Duodenal mucosa (tissue), 2 donors: ENCODE measurements at regions not wholly inside any gene's neighbourhood (a gene's known extent, or its start where the extent isn't known, plus 50 kb on each side); places are given as distances from the start of the nearest gene placed in this dataset.
"Not testable (repeated sequence)": the region's sequence is repeated elsewhere in the genome, so short reads cannot be mapped to it uniquely, and the experiment has no call there.

Source experiments
- H3K27ac ChIP-seq: one replicate; pipeline ENCODE4 v1.7.0; 2013; ENCODE audit warnings: low read depth, low read length
- H3K27me3 ChIP-seq, 2 donors: one replicate each; pipeline ENCODE4 v1.7.0; 2013; ENCODE audit warnings: low read length in 2 of 2, control low read depth in 1 of 2; ENCODE audit not compliant: insufficient read depth in 2 of 2, control insufficient read depth in 1 of 2
- H3K36me3 ChIP-seq, 2 donors: one replicate each; pipeline ENCODE4 v1.7.0; 2013; ENCODE audit warnings: low read length in 2 of 2, control low read depth in 1 of 2; ENCODE audit not compliant: insufficient read depth in 2 of 2, control insufficient read depth in 1 of 2
- H3K4me1 ChIP-seq, 2 donors: one replicate each; pipeline ENCODE4 v1.7.0; 2013; ENCODE audit warnings: low read length in 2 of 2, control low read depth in 1 of 2; ENCODE audit not compliant: insufficient read depth in 2 of 2, control insufficient read depth in 1 of 2
- H3K4me3 ChIP-seq, 2 donors: one replicate each; pipeline ENCODE4 v1.7.0; 2013; ENCODE audit warnings: low read length in 2 of 2, low read depth in 1 of 2
- H3K9ac ChIP-seq, 2 donors: one replicate each; pipeline ENCODE4 v1.7.0; 2013; ENCODE audit warnings: low read length in 2 of 2, low read depth in 1 of 2
- H3K9me3 ChIP-seq, 2 donors: one replicate each; pipeline ENCODE4 v1.7.0; 2013; ENCODE audit warnings: low read length in 2 of 2, control low read depth in 1 of 2; ENCODE audit not compliant: control insufficient read depth in 1 of 2

GRCh38 chr20:41747226-41747625 lies 129.0 kb upstream of the CHD6 start:
- peaks cover 0 to 4% of the 10 kb centered on the region in 2 donors for H3K27me3 ChIP-seq
- no peak overlapping the region for H3K27ac ChIP-seq
- H3K4me3 ChIP-seq: no peak overlapping the region
- no peaks in the 10 kb centered on the region for H3K4me1 ChIP-seq
- H3K36me3 ChIP-seq: no peaks in the 10 kb centered on the region
- no peak overlapping the region for H3K9ac ChIP-seq
- no peaks in the 10 kb centered on the region for H3K9me3 ChIP-seq

- H3K27me3 ChIP-seq: peaks cover 0 to 4% of the 10 kb centered on the region in 2 donors
- H3K4me3 ChIP-seq: no peak overlapping the region
- H3K27ac ChIP-seq: no peak overlapping the region
- no peak overlapping the region for H3K9ac ChIP-seq
- no peaks in the 10 kb centered on the region for H3K4me1 ChIP-seq
- no peaks in the 10 kb centered on the region for H3K9me3 ChIP-seq
- H3K36me3 ChIP-seq: no peaks in the 10 kb centered on the region
These were observed 128.5 kb upstream of the CHD6 start for GRCh38 chr20:41746635-41747034.

GRCh38 chr20:41738604-41739206 lies 120.5 kb upstream of the CHD6 start:
- H3K4me1 ChIP-seq: no peaks in the 10 kb centered on the region
- H3K4me3 ChIP-seq: no peak overlapping the region
- H3K36me3 ChIP-seq: no peaks in the 10 kb centered on the region
- no peak overlapping the region for H3K9ac ChIP-seq
- no peaks in the 10 kb centered on the region for H3K9me3 ChIP-seq
- no peak overlapping the region for H3K27ac ChIP-seq
- H3K27me3 ChIP-seq: no peaks in the 10 kb centered on the region

- no peak overlapping the region for H3K27ac ChIP-seq
- no peaks in the 10 kb centered on the region for H3K9me3 ChIP-seq
- no peak overlapping the region for H3K4me3 ChIP-seq
- no peaks in the 10 kb centered on the region for H3K4me1 ChIP-seq
- no peaks in the 10 kb centered on the region for H3K27me3 ChIP-seq
- no peak overlapping the region for H3K9ac ChIP-seq
- H3K36me3 ChIP-seq: no peaks in the 10 kb centered on the region
These were observed 117.8 kb upstream of the CHD6 start for GRCh38 chr20:41735949-41736348.

- Histone ChIP-seq H3K4me1 (no peaks in the 10 kb centered on the region), H3K27me3 (no peaks in the 10 kb centered on the region), H3K4me3 (no peak overlapping the region), H3K36me3 (no peaks in the 10 kb centered on the region), H3K27ac (no peak overlapping the region), H3K9me3 (no peaks in the 10 kb centered on the region), H3K9ac (no peak overlapping the region)
These were observed 116.3 kb upstream of the CHD6 start for GRCh38 chr20:41734506-41734945.

- Histone ChIP-seq H3K4me3 (no peak overlapping the region), H3K4me1 (no peaks in the 10 kb centered on the region), H3K9me3 (no peaks in the 10 kb centered on the region), H3K36me3 (no peaks in the 10 kb centered on the region), H3K27me3 (no peaks in the 10 kb centered on the region), H3K9ac (no peak overlapping the region), H3K27ac (no peak overlapping the region)
These were observed 115.0 kb upstream of the CHD6 start for GRCh38 chr20:41733151-41733550.

- H3K36me3 ChIP-seq, H3K27me3 ChIP-seq, H3K9me3 ChIP-seq, H3K4me1 ChIP-seq, H3K4me3 ChIP-seq, H3K9ac ChIP-seq, H3K27ac ChIP-seq: not testable (repeated sequence)
These were observed 113.0 kb upstream of the CHD6 start for GRCh38 chr20:41731198-41731597.

GRCh38 chr20:41727681-41728080 lies 109.5 kb upstream of the CHD6 start:
- H3K9me3 ChIP-seq, H3K4me1 ChIP-seq, H3K36me3 ChIP-seq, H3K27me3 ChIP-seq, H3K9ac ChIP-seq, H3K4me3 ChIP-seq, H3K27ac ChIP-seq: not testable (repeated sequence)

GRCh38 chr20:41726727-41727126 lies 108.5 kb upstream of the CHD6 start:
- no peak overlapping the region for H3K27ac ChIP-seq
- no peaks in the 10 kb centered on the region for H3K4me1 ChIP-seq
- no peaks in the 10 kb centered on the region for H3K27me3 ChIP-seq
- no peak overlapping the region for H3K4me3 ChIP-seq
- H3K9ac ChIP-seq: no peak overlapping the region
- H3K36me3 ChIP-seq: no peaks in the 10 kb centered on the region
- H3K9me3 ChIP-seq: no peaks in the 10 kb centered on the region

- Histone ChIP-seq H3K36me3 (no peaks in the 10 kb centered on the region), H3K4me1 (no peaks in the 10 kb centered on the region), H3K9ac (no peak overlapping the region), H3K9me3 (no peaks in the 10 kb centered on the region), H3K27ac (no peak overlapping the region), H3K4me3 (no peak overlapping the region), H3K27me3 (peaks cover 0 to 6% of the 10 kb centered on the region in 2 donors)
These were observed 101.0 kb upstream of the CHD6 start for GRCh38 chr20:41719151-41719550.

GRCh38 chr20:41717483-41717882 lies 99.3 kb upstream of the CHD6 start:
- Histone ChIP-seq H3K4me1 (no peaks in the 10 kb centered on the region), H3K27ac (no peak overlapping the region), H3K4me3 (no peak overlapping the region), H3K9ac (no peak overlapping the region), H3K36me3 (no peaks in the 10 kb centered on the region), H3K9me3 (no peaks in the 10 kb centered on the region), H3K27me3 (peaks cover 4 to 8% of the 10 kb centered on the region in 2 donors)
